Stimulated activated CD4-positive, alpha-beta T cell treated with anti-CD3 and anti-CD28 coated beads, TNF-alpha, amount 100 ng/mL, for 24 hours (primary cell): ENCODE measurements at regions not wholly inside any gene's neighbourhood (a gene's known extent, or its start where the extent isn't known, plus 50 kb on each side); places are given as distances from the start of the nearest gene placed in this dataset.
A peak's percentile ranks its signal among the peaks of the same experiment; 100 is the strongest.
"Not testable (repeated sequence)": the region's sequence is repeated elsewhere in the genome, so short reads cannot be mapped to it uniquely, and the experiment has no call there.

Experiments
- DNase-seq, 3 experiments: peaks; one replicate each; pipeline ENCODE4 v3.0.0-alpha.2; 2020; ENCODE audit warnings: low read depth in 3 of 3

DNA sequence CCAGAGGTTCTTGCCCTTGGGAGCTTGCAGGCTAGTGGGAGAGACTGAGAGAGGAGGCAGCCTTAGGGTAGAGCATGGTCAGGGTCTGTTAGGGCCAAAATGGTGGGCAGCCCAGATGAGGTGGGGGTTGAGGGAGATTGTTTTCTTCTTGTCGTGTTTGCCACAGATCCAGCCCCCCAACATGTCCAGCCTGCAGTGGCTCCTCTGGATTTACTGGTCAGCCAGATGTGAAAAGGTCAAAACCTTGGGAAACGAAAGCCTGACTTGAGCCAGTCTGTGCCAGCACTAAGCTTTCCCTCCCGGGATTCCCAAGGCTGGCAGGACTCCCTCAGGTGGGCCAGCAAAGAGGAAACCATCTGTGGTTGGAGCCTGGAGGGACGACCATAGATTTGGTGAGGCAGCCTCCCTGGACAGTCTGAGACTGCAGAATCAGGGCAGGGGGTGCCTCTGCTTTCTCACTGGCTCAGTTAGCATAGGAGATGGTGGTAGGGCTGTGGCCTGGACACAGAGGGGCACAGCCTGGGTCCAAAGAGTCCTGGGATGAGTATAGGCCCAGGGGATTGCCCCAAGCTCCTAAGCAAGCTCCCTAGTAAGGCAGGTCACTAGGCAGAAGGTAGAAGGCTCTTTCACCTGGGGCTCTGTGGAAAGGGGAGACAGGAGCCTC lies 51.2 kb upstream of the PRR23C start:
- DNase-seq = no peak

DNA sequence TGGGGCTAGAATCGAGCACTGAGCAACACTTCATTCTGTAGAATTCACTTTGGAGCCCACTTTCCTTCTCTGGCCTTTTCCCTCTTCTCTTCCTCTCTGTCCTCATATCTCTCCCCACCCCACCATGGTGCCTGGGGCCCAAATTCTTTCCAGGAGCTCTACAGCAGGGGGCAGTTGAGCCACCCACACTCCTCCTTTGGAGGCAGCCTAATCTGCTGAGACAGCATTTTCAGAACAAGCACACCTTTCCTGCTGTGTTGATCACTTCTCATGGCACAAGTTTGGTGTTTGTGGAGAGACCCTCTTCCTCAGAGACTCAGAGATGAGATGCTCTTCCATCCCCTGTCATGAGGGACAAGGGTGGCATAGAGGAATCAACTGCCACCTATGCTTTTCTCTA lies 52.0 kb upstream of the PRR23C start:
- no peak for DNase-seq

DNA sequence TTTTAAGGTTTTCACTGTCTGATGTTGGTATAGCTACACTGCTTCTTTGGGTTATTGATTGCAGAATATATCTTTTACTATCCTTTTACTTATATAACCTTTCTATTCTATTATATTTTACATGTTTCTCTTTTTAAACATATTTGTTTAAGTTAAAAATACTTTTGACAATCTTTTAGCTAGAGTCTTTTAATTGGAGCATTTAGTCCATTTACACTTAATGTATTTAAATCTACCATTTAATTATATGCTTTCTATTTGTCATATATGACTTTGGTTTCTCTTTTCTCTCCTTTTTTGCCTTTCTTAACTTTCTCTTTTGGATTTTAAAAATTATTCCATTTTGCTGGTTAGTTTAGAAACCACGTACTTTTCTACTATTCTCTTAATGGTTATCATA lies 53.7 kb upstream of the PRR23C start:
- DNase-seq = no peak

DNA sequence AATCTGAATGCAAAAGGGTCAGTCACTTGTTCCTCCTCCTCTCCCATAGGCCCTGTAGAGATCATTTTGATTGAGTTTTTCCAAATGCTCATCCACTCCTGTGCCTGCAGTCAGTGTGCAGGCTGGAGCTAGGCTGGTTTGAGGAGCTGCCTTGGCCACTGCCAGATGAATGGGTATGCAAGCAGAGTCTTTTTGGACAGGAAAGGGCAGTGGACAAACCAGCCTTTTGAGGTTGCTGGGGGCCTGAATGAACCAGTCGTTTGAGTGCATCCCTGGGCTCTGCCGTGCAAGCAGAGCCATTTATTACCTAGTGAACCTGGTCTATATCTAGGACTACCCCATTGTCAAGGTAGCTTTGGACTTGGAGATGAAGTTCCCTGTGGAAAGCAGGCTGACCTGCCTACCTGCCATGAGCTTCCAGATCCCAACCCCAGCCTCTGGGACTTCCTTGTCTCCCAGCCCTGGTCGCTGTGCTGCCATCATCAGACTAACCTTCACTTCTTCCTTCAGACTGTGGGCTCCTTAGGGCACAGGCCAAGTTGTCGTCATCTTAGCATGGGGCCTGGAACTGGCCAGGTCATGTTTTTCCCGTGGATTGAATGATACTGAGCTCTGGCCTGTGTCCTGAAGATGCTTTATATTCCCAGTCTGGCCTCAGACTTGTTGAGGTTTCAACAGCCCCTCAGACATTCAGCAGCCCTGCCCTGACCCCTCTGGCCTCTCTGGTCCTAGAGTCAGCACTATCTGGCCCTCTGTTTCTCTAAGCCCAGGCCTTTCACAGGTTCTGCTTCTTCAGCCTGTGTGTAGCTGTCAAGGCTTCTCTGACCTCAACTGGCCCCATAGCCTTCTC lies 55.5 kb upstream of the PRR23C start:
- no peak for DNase-seq

DNA sequence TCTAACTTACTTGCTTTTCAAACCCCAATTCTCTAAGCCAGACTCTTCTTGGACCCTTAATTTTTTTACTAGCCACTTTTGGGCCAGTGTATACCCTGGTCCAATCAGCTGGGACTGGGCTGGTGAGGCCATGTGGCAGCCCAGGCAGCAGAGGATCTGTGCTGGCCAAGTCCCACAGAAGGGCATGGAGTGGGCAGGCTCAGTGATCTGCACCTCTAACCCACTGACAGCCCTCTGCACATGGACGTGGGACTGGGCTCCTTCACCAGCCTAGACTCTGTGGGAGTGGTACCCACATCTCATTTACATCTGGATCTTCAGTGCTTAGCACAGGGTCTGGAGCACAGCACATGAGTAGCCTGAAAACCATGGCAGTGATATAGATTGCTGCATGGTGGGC lies 56.1 kb upstream of the PRR23C start:
- no peak for DNase-seq

DNA sequence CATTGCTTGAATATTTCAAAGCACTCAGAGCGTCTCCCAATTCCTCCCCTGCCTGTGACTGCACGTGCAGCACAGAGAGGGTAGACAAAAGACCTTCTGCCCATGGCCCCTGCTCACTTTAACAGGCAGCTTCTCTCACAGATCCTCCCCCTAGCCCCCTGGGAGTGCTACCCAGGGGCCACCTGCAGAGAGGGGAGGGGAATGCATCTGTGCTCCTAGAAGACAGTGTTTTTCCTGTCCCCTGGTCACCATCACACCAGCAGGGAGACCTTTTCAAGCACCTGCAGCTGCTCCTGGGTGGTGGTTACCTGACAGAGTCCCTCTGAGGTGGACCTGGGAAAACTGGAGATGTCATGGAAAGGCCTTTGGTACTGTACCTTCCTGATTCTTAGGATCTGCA lies 56.7 kb upstream of the PRR23C start:
- DNase-seq = no peak

DNA sequence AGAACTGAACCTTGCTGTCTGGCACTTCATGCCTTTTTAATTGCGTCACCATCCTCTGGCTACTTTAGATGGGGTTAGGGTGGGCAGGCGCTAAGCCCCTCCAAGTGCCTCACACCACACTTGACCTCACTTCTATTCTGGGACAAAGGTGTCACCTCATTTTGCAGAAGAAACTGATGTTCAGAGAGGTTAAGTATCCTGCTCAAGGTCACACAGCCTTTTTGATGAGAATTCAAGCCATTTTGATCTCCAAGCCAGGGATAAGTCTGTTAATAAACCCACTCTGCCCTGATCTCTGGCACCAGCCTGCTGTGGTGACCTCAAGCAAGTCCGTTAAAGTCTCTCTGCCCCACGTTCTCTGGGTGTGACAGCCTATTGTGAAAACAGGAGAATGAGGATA lies 58.8 kb upstream of the PRR23C start:
- DNase-seq = no peak

DNA sequence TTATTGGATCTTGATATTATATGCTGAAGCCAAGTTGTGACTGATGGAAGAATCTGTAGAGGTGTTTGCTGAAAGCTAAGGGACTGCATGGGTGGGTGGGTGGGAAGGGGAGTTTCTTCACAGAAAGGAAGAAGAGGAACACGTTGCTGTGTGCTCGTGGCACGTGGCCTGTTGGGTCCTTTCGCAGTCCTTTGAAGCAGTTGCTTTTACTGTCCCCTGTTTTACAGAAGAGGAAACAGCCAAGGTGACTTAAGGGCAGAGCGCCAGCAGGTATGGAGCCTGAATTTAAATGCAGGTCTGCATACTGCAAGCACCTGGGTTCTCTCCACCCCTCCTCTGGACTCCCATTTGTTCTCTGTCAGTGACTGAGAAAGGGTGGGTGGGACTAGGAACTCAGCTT lies 59.4 kb upstream of the PRR23C start:
- DNase-seq = no peak

DNA sequence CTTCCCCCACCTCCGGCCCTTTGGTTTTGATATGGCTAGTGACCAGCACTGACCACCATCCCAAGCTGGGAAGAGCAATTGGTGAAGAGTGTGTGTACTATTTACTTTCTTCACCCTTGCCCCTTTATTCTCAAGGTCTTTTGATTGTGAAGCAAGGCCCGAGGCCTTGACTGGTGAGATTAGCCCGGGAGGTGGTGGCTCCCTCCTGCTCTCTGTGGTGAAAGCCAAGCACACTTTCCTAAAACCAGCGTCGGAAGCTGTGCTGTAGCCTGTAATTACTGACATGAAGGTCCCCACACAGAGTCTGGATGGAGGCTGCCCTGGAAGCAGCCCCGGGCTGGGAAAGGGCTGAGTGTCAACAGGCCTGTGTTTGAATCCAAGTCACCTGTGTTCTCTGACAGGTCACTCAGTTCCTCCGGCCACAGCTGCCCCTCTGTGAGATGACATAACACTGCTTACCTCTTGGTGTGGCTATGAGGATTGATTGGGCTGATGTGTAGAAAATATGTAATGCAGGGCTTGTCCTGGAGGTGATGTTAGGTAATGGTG lies 60.5 kb upstream of the PRR23C start:
- DNase-seq = no peak

DNA sequence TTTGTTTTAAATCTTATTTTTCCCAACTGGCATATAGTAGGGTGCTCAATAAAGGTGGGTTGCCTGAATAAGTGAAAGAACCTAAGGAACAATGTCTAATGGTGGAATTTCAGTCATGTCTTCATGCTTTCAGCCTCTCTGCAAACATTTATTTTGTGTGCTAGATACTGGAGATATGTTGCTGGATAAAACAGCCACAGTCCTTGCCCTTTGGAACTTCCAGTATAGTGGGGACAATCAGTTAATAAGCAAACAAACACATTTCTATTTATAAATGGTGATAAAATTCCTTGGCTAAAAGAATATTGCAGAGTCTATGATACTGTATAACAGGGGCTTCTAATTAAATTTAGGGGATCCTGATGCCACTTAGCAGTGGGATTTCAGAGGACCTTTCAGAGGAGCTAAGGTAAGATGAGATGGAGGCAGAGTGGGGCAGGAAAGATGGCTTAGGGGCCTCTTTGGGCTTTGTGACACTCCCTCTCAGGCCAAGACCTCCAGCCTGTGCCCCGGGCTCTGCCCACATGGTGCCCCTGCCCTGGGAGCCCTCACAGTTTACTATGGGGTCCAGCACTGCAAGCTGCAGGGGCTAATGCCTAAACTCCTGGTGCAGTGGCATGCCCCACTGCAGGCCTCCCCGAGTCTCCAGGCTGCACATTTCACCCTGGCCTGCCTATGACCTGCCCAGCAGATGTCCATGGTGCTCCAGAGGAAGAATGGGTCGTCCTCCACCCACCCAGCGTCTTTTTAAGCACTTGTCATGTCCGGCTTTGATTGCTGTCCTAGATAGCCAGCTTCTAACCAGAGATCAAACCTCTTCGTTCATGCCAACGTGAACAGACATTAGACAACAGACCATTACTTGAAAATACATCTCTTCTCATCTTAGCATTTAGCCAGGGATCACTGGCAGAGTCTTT lies 61.6 kb upstream of the PRR23C start:
- DNase-seq = no peak

DNA sequence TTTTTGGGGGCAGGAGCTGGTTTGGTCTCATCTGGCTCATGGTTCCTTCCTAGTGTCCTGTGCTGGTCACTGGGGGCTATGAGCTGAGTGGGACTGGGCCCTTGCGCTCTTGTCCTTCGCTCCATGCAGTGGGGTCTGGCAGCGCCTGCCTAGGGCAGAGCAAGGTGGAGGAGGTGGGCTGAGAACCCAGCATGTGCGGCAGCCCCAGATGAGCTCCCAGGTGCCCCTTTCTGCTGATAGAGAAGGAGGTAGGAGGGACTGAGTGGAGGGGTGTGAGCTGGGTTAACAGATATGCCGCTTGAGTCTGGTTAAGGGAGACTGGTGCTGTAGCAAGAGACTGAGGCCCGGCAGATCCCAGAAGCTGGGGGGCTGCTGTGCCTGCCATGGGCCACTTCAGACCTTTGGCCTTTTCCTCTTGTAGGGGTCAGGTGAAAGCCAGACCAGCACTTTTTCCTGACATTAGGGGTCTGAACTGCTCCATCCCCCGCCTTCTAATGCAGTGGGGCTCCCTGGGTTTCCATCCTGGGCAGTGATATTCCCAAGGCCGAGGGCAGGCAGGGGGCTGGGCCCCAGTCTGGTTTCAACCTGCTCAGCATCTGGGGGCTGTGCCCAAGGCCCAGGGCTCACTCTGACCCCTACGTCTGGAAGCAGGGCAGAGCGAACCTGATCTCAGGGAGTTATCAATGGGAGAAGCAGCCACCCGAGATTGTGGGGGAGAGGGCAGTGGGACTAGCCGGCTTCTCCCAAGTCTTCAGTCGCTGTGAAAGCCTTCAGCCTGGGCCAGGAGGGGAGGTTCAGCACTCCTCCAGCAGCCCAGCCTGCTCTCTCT lies 62.9 kb upstream of the PRR23C start:
- no peak for DNase-seq

DNA sequence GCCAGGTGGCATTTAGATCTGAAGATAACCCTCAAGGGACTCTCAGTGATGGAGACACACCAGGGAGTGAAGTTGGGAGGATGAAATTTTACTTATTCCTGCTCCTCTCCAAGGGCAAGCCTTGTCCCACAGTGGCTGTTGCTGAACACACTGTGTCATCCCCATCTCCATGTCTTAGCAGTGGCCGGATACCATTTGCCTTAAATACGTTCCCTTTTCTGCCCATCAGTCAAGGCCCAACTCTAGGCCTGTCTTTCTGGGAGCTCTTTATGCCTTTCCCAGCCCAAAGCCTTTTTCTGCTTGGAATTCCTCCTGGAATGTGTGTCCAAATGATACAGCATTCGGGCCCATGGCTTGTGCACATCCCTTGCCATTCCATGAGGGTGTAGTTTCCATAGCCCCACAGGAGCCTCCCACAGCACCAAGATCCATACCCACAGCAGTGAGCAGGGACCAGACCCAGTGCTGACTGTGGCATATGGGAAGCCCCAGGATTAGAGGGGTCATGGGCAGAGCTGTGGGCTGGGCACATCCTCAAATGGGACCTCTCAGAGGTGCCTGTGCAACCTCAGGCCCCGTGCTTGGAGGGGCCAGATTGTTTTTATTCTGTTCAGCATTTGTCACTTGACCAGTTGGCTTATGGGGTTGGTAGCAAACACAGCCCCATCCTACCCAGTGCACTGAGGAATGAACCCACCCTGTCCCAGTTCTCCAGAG lies 63.7 kb upstream of the PRR23C start:
- DNase-seq = no peak

DNA sequence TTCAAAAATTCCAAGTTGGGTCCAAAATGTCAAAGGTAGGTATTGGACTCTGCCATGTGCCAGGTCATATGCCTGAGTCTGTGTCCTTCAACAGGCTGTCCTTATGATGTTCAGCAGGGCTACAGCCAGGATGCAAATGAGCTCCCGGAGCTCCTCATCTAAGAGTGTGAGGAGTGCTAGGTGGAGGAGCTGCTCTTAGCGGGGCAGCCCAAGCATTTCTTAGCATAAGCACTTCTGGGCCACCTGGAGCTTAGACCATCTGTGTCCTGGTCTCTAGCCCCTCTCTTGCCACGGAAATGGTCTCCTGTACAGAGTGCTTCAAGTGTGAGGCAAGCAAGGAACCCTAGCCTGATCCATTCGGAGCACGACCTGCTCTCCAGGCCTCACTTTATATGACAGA lies 64.6 kb upstream of the PRR23C start:
- no peak for DNase-seq

DNA sequence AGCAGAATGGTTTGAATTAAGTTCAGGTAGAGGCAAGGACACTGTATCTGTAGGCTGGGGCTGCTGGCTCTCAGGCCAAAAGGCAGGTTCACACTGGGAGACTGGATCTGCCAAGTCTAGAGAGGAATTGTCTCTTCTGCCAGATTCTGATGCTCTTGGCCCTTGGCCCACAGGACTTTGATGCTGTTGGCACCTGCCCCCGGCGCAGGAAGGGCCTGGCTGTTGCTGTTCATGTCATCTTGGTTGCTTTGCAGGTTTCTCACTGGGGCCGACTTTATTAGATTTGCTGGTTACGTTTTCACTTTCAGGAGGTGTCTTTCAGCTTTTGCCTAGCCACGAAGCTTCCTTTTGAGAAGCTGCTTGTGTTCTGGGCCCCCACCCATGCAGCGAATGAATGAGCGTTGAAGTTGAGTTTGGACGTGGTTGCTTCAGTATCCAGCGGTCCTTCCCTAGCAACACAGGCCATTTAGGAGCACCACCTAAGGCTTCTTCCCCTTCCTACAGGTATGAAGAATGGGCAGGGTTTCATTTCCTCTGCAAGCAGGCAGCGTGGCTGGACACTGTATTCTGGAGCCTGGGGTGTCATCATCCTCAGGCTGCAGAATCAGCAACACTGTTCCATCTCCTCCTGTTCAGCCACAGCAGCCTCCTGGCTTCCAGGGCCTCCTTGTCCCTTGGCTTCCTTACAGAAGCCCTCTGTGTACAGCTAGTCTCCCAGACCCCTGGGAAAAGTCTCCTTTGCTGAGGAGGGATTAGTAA lies 65.6 kb upstream of the PRR23C start:
- DNase-seq = no peak

DNA sequence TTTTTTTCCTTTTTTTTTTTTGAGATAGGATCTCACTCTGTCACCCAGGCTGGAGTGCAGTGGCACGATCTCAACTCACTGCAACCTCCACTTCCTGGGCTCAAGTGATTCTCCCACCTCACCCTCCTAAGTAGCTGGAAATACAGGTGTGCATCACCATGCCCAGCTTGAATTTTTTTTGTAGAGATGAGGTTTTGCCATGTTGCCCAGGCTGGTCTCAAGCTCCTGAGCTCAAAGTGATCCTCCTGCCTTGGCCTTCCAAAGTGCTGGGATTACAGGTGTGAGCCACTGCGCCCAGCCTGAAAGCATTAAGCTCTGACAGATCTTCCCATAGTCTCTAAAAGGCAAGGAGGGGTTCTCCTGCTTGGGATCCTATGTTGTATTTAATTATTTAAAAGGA lies 66.2 kb upstream of the PRR23C start:
- DNase-seq = not testable (repeated sequence)

DNA sequence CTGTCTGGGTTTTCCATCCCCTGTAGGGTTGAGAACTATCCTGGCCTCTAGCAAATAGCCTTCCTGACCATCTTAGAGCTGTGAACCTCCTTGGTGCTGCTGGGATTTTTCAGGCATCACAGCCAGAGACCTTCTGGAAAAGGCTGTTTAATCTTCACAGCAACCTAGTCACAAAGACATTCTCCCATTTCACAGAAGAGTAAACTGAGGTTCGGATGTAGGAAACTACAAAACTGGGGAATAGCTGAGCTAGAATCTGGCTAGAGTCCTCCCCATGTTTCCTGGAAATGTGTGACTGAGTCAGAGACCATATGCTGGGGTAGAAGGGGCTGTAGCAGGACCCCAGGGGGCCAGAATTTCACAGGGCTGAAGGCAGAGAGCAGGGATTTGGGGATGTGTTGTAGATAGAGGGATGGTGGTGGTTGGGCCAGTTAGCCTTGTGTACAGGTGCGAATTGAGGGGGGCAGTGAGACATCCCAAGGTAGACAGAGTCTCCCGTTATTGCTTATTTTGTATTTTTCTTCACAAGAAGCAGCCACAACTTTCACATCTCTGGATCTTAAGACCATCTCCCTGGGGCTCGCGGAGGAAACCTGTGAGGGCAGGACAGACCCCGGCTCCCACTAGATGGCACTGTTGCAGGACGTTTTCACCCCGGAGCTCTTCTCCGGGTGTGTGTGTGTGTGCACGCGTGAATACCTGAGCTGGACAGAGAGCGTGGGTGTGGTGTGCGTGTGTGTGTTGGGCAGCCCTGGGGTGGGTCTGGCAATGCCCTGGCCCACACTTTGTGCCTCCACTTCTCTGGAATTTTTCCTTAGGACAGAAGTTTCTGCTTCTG lies 66.9 kb upstream of the PRR23C start:
- DNase-seq = peak; percentile 14 to 60 (median 17)

DNA sequence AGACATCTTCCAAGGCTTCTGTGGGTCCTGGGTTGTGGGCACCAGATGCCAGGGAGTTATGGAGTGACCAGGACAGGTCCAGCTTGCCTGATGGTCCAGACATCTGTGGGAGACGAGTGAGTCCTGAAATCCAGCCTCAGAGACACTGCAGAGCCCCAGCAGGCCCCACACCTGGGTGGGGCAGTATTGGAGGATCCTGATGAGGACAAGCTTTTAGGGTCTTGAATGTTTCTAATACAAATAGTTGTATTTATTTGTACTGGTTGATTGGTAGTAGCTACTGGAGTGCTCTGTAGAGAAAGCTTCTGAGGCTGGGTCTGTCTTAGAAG lies 67.5 kb upstream of the PRR23C start:
- no peak for DNase-seq

DNA sequence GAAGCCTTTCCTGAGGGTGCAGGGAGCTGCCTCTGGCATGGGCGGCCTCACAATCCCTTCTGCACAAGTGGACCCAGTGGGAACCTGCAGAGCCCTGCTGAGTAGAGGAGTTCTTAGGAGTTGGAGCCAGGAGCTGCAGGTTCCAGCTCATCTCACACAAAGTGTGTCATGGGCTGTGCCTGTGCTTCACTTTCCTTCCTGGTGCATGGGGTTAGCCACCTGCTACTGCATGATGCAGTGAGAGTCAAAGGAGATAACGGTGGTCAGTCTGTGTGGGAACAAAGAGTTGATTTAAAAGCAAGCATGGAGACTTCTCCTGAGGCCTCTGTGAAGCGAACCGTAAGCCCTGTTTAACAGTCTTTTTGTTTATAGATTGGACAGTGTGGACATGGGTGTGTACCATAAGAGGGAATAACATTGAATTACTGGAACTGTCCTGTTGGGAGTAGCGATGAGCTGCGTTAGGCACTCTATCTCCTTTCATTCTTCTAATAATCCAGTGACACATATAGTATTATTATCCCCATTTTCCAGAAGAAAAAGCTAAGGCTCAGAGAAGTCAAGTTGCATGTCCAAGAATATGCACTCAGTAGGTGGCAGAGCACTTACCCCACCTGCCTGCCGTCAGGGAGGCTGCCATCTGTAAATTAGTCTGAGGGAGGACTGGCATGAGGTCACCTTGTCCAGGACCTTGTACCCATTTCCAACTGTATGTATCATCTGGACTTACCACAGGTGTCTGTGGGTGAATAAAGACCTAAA lies 68.7 kb upstream of the PRR23C start:
- no peak for DNase-seq
